Natural killer cell (primary cell): ENCODE measurements at regions not wholly inside any gene's neighbourhood (a gene's known extent, or its start where the extent isn't known, plus 50 kb on each side); places are given as distances from the start of the nearest gene placed in this dataset.

Experiments
- ATAC-seq, 3 donors: fragments of 150-1000 bp in 2 of 3; fragments of 200-7000 bp in 1 of 3; cut with Tn5 transposase; 1 replicate in 1 of 3; 2 replicates in 2 of 3; pipeline ENCODE4 v1.10.0; 2021; ENCODE audit warnings: mild to moderate bottlenecking in 2 of 3, moderate library complexity in 2 of 3
- DNase-seq, 2 donors: peaks; one replicate each; pipeline versions ENCODE4 v3.0.0 to v3.0.0-alpha.2; 2013 to 2021; ENCODE audit warnings: mixed read lengths in 1 of 2
- H3K27ac ChIP-seq: one replicate; pipeline ENCODE4 v1.5.1; 2013; ENCODE audit warnings: mild to moderate bottlenecking, low read length
- H3K27me3 ChIP-seq: one replicate; pipeline ENCODE4 v1.6.1; 2013; ENCODE audit warnings: low read length; ENCODE audit not compliant: control insufficient read depth, insufficient read depth
- H3K36me3 ChIP-seq: one replicate; pipeline ENCODE4 v1.6.1; 2013; ENCODE audit warnings: low read length; ENCODE audit not compliant: control insufficient read depth, insufficient read depth
- H3K4me1 ChIP-seq: one replicate; pipeline ENCODE4 v1.6.1; 2013; ENCODE audit warnings: low read length; ENCODE audit not compliant: control insufficient read depth, insufficient read depth
- H3K4me3 ChIP-seq: one replicate; pipeline ENCODE4 v1.5.1; 2013; ENCODE audit warnings: low read length
- H3K9me3 ChIP-seq: one replicate; pipeline ENCODE4 v1.6.1; 2013; ENCODE audit warnings: low read length; ENCODE audit not compliant: control insufficient read depth, insufficient read depth
- H3K27ac Mint-ChIP-seq, 2 donors: one replicate each; pipeline ENCODE4 v1.8.0; 2022; ENCODE audit warnings: mild to moderate bottlenecking in 2 of 2, mixed read lengths in 2 of 2, moderate library complexity in 1 of 2
- H3K27me3 Mint-ChIP-seq, 2 donors: one replicate each; pipeline ENCODE4 v1.8.0; 2022; ENCODE audit warnings: low read depth in 2 of 2, mixed read lengths in 2 of 2
- H3K36me3 Mint-ChIP-seq: one replicate; pipeline ENCODE4 v1.8.0; 2022; ENCODE audit warnings: mixed read lengths
- H3K4me1 Mint-ChIP-seq, 2 donors: one replicate each; pipeline ENCODE4 v1.8.0; 2022; ENCODE audit warnings: mixed read lengths in 2 of 2
- H3K4me3 Mint-ChIP-seq: one replicate; pipeline ENCODE4 v1.8.0; 2022; ENCODE audit warnings: mild to moderate bottlenecking, moderate library complexity, mixed read lengths
- H3K9me3 Mint-ChIP-seq, 2 donors: one replicate each; pipeline ENCODE4 v1.8.0; 2022; ENCODE audit warnings: mixed read lengths in 2 of 2
- WGBS: methylation state at CpG from one replicate; pipeline ENCODE4 v1.1.7; 2013; ENCODE audit warnings: missing lambda C conversion rate; ENCODE audit not compliant: insufficient coverage; 5-methylcytosine and 5-hydroxymethylcytosine counted together
- intact Hi-C: fragments of 100-400 bp; cut with micrococcal nuclease; formaldehyde crosslinking; loops from one replicate; pipeline ENCODE4 v1.14.2; 2022
- TF ChIP-seq, protein P1 (sequence below): fragments of 200-600 bp; IDR thresholded peaks from one replicate; pipeline ENCODE4 v1.8.0; 2022; ENCODE audit warnings: antibody characterized with exemption

DNA sequence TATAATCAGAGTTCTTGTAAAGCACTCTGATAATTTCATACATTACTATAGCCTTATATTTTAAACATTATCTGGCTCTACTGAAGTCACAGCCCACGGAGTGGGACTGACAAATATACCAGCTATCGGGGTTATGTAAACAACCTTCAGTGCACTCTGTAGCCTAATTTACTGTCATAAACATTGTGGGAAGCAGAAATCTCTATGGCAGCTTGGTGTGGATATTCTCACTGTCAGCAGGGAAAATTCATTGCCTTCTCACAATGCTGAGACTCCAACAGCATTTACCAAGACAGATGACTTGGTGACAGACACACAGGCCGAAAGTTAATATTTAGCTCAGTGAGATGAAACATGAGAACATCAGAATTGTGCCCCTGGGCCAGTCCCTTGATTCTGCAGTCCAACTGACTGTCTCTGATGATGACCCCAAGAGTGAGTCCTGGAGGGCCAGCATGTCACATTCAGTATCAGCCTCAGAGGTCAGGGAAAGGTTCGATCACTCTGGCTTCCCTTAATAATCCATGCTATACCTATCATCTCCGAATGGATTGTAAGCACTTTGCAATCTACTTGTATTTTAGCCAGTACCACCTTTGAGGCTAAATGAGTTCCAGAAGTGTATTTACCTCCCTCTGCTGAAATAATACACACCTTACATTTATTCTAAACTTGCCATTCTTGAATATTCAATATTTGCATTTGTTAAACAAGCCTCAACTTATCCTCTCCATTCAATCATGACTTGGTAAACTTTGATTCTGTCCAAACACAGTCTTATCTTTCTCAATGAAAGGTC is 146.2 kb upstream of the OSR1 start:
- no peaks in the 10 kb centered on the region for H3K36me3 ChIP-seq
- 79% methylated on average over 5 of the region's 5 CpGs for WGBS
- H3K4me1 ChIP-seq = no peaks in the 10 kb centered on the region
- Mint-ChIP-seq H3K4me3 (no peak overlapping the region), H3K27ac (no peak overlapping the region), H3K36me3 (no peaks in the 10 kb centered on the region), H3K27me3 (peaks cover 0 to 4% of the 10 kb centered on the region in 2 donors), H3K4me1 (no peaks in the 10 kb centered on the region), H3K9me3 (peaks cover 4 to 7% of the 10 kb centered on the region in 2 donors)
- H3K27me3 ChIP-seq = no peaks in the 10 kb centered on the region
- TF ChIP-seq, protein P1, sequence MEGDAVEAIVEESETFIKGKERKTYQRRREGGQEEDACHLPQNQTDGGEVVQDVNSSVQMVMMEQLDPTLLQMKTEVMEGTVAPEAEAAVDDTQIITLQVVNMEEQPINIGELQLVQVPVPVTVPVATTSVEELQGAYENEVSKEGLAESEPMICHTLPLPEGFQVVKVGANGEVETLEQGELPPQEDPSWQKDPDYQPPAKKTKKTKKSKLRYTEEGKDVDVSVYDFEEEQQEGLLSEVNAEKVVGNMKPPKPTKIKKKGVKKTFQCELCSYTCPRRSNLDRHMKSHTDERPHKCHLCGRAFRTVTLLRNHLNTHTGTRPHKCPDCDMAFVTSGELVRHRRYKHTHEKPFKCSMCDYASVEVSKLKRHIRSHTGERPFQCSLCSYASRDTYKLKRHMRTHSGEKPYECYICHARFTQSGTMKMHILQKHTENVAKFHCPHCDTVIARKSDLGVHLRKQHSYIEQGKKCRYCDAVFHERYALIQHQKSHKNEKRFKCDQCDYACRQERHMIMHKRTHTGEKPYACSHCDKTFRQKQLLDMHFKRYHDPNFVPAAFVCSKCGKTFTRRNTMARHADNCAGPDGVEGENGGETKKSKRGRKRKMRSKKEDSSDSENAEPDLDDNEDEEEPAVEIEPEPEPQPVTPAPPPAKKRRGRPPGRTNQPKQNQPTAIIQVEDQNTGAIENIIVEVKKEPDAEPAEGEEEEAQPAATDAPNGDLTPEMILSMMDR = no peak
- no peaks in the 10 kb centered on the region for H3K9me3 ChIP-seq
- intact Hi-C loops = no loop called here
- ATAC-seq (no peak), DNase-seq (no peak)
- no peak overlapping the region for H3K27ac ChIP-seq
- H3K4me3 ChIP-seq = no peak overlapping the region

DNA sequence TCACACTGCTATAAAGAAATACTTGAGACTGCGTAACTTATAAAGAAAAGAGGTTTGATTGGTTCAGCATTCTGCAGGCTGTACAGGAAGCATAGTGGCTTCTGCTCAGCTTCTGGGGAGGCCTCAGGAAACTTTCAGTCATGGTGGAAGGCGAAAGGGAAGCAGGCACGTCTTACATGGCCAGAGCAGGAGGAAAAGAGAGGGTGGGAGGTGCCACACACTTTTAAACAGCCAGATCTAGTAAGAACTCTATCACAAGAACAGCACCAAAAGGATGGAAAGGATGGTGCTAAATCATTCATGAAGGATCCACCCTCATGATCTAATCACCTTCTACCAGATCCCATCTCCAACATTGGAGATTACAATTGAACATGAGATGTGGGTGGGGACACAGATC is 145.5 kb upstream of the OSR1 start:
- Mint-ChIP-seq H3K27ac (no peak overlapping the region), H3K4me3 (no peak overlapping the region), H3K4me1 (no peaks in the 10 kb centered on the region), H3K36me3 (no peaks in the 10 kb centered on the region), H3K27me3 (peaks cover 0 to 6% of the 10 kb centered on the region in 2 donors), H3K9me3 (peaks cover 4 to 7% of the 10 kb centered on the region in 2 donors)
- Histone ChIP-seq H3K4me3 (no peak overlapping the region), H3K4me1 (no peaks in the 10 kb centered on the region), H3K27me3 (no peaks in the 10 kb centered on the region), H3K27ac (no peak overlapping the region), H3K36me3 (no peaks in the 10 kb centered on the region), H3K9me3 (no peaks in the 10 kb centered on the region)
- no peak for DNase-seq
- ATAC-seq = no peak
- TF ChIP-seq, protein P1 = no peak
- 75% methylated on average over 3 of the region's 3 CpGs for WGBS
- intact Hi-C loops = no loop called here

DNA sequence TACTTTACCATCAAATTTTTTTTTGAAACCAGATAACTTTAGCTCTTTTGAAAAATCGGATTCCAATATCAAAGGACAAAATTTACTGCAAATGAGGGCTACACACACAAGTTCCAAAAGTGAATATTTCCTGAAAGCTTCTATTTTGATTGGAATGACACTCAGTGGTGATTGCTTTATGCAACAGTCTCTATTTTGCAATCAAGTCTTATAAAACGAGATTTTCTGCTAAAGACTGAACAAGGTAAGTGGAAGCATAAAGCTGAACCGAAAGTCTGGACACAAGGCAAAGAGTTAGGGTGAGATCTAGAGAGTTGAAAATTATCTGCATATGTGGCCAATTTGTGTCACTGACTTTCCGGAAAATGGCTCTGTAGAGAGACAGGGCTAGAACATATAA is 145.0 kb upstream of the OSR1 start:
- Mint-ChIP-seq H3K9me3 (peaks cover 2 to 7% of the 10 kb centered on the region in 2 donors), H3K36me3 (no peaks in the 10 kb centered on the region), H3K27ac (no peak overlapping the region), H3K4me1 (no peaks in the 10 kb centered on the region), H3K27me3 (peaks cover 0 to 6% of the 10 kb centered on the region in 2 donors), H3K4me3 (no peak overlapping the region)
- intact Hi-C loops = no loop called here
- ATAC-seq (no peak), DNase-seq (no peak)
- TF ChIP-seq, protein P1 = no peak
- H3K9me3 ChIP-seq = no peaks in the 10 kb centered on the region
- no peak overlapping the region for H3K4me3 ChIP-seq
- no peaks in the 10 kb centered on the region for H3K4me1 ChIP-seq
- no peaks in the 10 kb centered on the region for H3K36me3 ChIP-seq
- no peaks in the 10 kb centered on the region for H3K27me3 ChIP-seq
- WGBS = 88% methylated on average over 4 of the region's 4 CpGs
- no peak overlapping the region for H3K27ac ChIP-seq

DNA sequence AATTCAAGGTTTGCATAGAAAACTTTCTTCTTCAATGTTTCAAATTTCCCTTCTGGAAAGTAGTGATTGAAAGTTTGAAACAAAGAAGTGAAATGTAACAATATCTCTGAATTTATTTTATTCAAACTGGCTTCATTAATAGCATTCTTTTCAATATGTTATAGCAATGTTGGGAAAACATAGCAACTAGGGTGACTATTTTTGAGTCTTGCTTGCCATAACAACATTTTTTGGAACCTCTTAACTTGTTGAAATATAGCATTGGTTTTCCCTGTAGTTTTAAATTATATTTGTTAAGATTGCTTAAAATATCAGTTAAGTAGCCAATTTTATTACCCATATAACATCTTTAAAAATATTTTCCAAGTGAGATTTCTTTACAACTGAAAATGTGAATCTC is 141.7 kb upstream of the OSR1 start:
- TF ChIP-seq, protein P1 = no peak
- intact Hi-C loops = no loop called here
- peaks cover 2 to 7% of the 10 kb centered on the region in 2 donors for H3K9me3 Mint-ChIP-seq
- H3K4me3 Mint-ChIP-seq = no peak overlapping the region
- Histone ChIP-seq H3K27ac (no peak overlapping the region), H3K36me3 (no peaks in the 10 kb centered on the region), H3K27me3 (no peaks in the 10 kb centered on the region), H3K4me3 (no peak overlapping the region), H3K9me3 (no peaks in the 10 kb centered on the region), H3K4me1 (no peaks in the 10 kb centered on the region)
- no peak for DNase-seq
- H3K36me3 Mint-ChIP-seq = no peaks in the 10 kb centered on the region
- peaks cover 0 to 5% of the 10 kb centered on the region in 2 donors for H3K27me3 Mint-ChIP-seq
- no peak overlapping the region for H3K27ac Mint-ChIP-seq
- no peaks in the 10 kb centered on the region for H3K4me1 Mint-ChIP-seq
- ATAC-seq = no peak
